Vagina (tissue), 2 donors: ENCODE measurements at regions not wholly inside any gene's neighbourhood (a gene's known extent, or its start where the extent isn't known, plus 50 kb on each side); places are given as distances from the start of the nearest gene placed in this dataset.

Experiments
- POLR2A ChIP-seq, 2 donors: fragments of 450-650 bp; IDR thresholded peaks; one replicate each; pipeline ENCODE4 v1.6.1; 2017; ENCODE audit warnings: antibody characterized with exemption in 2 of 2, mild to moderate bottlenecking in 2 of 2, moderate library complexity in 2 of 2
- POLR2AphosphoS5 ChIP-seq, 2 donors: sonication (generic); formaldehyde crosslinking; IDR thresholded peaks; one replicate each; pipeline ENCODE4 v1.9.0; 2017; ENCODE audit warnings: antibody characterized with exemption in 2 of 2, mild to moderate bottlenecking in 2 of 2, low read depth in 1 of 2; ENCODE audit not compliant: insufficient read depth in 1 of 2
- TF ChIP-seq, protein P1 (sequence below), 3 experiments: fragments of 450-650 bp in 2 of 3; fragments of 200-600 bp in 1 of 3; sonication (generic) in 1 of 3; IDR thresholded peaks; one replicate each; pipeline ENCODE4 v1.5.1; 2017 to 2019; ENCODE audit warnings: antibody characterized with exemption in 3 of 3, mild to moderate bottlenecking in 2 of 3, moderate library complexity in 2 of 3

DNA sequence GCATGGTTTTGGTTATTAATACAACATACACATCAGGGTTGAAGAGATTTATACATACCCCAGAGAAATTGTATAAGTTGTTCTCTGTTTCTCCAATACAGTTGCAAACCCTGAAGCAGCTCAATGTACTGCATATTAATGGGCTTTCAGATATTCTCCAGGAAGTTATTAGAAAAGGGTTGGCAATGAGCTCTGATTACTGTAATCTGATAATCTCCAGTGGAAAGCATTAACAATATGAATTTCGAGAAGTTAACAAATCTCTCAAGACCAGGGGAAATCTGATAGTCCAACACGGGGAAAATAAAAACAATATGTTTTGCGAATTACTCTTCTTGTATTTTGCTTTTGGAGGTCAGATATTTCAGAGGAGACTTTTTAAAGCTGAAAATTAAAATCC lies 950.1 kb downstream of the TBL1XR1 start:
- TF ChIP-seq, protein P1, sequence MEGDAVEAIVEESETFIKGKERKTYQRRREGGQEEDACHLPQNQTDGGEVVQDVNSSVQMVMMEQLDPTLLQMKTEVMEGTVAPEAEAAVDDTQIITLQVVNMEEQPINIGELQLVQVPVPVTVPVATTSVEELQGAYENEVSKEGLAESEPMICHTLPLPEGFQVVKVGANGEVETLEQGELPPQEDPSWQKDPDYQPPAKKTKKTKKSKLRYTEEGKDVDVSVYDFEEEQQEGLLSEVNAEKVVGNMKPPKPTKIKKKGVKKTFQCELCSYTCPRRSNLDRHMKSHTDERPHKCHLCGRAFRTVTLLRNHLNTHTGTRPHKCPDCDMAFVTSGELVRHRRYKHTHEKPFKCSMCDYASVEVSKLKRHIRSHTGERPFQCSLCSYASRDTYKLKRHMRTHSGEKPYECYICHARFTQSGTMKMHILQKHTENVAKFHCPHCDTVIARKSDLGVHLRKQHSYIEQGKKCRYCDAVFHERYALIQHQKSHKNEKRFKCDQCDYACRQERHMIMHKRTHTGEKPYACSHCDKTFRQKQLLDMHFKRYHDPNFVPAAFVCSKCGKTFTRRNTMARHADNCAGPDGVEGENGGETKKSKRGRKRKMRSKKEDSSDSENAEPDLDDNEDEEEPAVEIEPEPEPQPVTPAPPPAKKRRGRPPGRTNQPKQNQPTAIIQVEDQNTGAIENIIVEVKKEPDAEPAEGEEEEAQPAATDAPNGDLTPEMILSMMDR (IDR thresholded peaks at IDR 0.05), result no peak
- TF ChIP-seq POLR2A (IDR thresholded peaks at IDR 0.05), result no peak
- no peak for TF ChIP-seq POLR2AphosphoS5 (IDR thresholded peaks at IDR 0.05; ENCODE audit: insufficient read depth in 1 of 2, low read depth in 1 of 2)
